HCT116 (cell line): ENCODE measurements at regions not wholly inside any gene's neighbourhood (a gene's known extent, or its start where the extent isn't known, plus 50 kb on each side); places are given as distances from the start of the nearest gene placed in this dataset.

Experiments
- ATAC-seq: fragments of 200-7000 bp; cut with Tn5 transposase; 2 replicates; pipeline ENCODE4 v1.9.1; 2020; ENCODE audit warnings: mild to moderate bottlenecking, moderate library complexity
- BruUV-seq: library from RNA; stranded (reverse); fragments of 400-500 nt; replicated peaks from 2 replicates; lab custom pipeline; 2021; lab: Mats Ljungman, UMichigan
- CTCF ChIA-PET: fragments of 300-600 bp; sonication (Branson Sonifier 250); formaldehyde crosslinking; loops from one replicate; lab custom pipeline; 2021; ENCODE audit warnings: antibody characterized with exemption; lab: Charles Lee
- POLR2A ChIA-PET: fragments of 300-600, 350-600 bp; sonication (Branson Sonifier 250); formaldehyde crosslinking; loops from one replicate; lab custom pipeline; 2021; ENCODE audit warnings: antibody characterized with exemption; lab: Charles Lee
- RAD21 ChIA-PET, 2 experiments: fragments of 300-600 bp; sonication (Branson Sonifier 250); formaldehyde crosslinking; loops; one replicate each; lab custom pipeline; 2023; ENCODE audit warnings: low total read pairs in 2 of 2; ENCODE audit not compliant: uncharacterized antibody in 2 of 2, unreplicated experiment in 2 of 2, low non-redundant PET in 1 of 2; lab: Charles Lee
- DNase-seq: peaks from one replicate; pipeline ENCODE4 v3.0.0-alpha.2; 2010; ENCODE audit warnings: low read depth, low spot score
- H2AFZ ChIP-seq: fragments of 200-600 bp; shearing (Covaris generic), sonication (generic); 2 replicates; pipeline ENCODE4 v1.6.1; 2017; ENCODE audit warnings: low read depth, mixed run types, mixed read lengths, antibody characterized with exemption, low read length; ENCODE audit not compliant: poor library complexity, severe bottlenecking
- H3K27ac ChIP-seq: 2 replicates; pipeline ENCODE4 v1.5.1; 2012; ENCODE audit warnings: low read depth, low read length
- H3K27me3 ChIP-seq: fragments of 200-600 bp; sonication (generic); 2 replicates; pipeline ENCODE4 v1.6.1; 2016; ENCODE audit warnings: mixed run types, low read length, mixed read lengths; ENCODE audit not compliant: insufficient read depth
- H3K36me3 ChIP-seq, 2 experiments: fragments of 200-500 bp in 1 of 2; fragments of 200-600 bp in 1 of 2; sonication (Bioruptor generic) in 1 of 2; sonication (generic) in 1 of 2; 2 replicates each; pipeline versions ENCODE4 v1.5.1 to v1.6.1; 2014 to 2016; ENCODE audit warnings: low read length in 2 of 2, inconsistent platforms in 1 of 2, mixed read lengths in 1 of 2, mixed run types in 1 of 2; ENCODE audit not compliant: insufficient read depth in 2 of 2, control insufficient read depth in 1 of 2
- H3K4me1 ChIP-seq, 2 experiments: fragments of 200-600 bp in 1 of 2; sonication (generic) in 1 of 2; 2 replicates each; pipeline versions ENCODE4 v1.5.1 to v1.6.1; 2012 to 2017; ENCODE audit warnings: low read length in 2 of 2, inconsistent platforms in 1 of 2, mild to moderate bottlenecking in 1 of 2, mixed read lengths in 1 of 2, mixed run types in 1 of 2, moderate library complexity in 1 of 2; ENCODE audit not compliant: insufficient read depth in 2 of 2, control insufficient read depth in 1 of 2
- H3K4me2 ChIP-seq: fragments of 200-600 bp; sonication (generic); 2 replicates; pipeline ENCODE4 v1.6.1; 2017; ENCODE audit warnings: mixed run types, low read length, mixed read lengths
- H3K4me3 ChIP-seq, 2 experiments: fragments of 200-600 bp in 1 of 2; sonication (generic) in 1 of 2; replicated peaks in 1 of 2; 2 replicates each; pipeline ENCODE4 v1.5.1; 2011 to 2016; ENCODE audit warnings: low read length in 2 of 2, control low read depth in 1 of 2, low read depth in 1 of 2, mild to moderate bottlenecking in 1 of 2, mixed read lengths in 1 of 2, mixed run types in 1 of 2
- H3K79me2 ChIP-seq: fragments of 200-600 bp; sonication (generic); 2 replicates; pipeline ENCODE4 v1.6.1; 2017; ENCODE audit warnings: mild to moderate bottlenecking, mixed run types, low read length, moderate library complexity, mixed read lengths; ENCODE audit not compliant: insufficient read depth
- H3K9ac ChIP-seq: fragments of 200-600 bp; sonication (generic); 2 replicates; pipeline ENCODE4 v1.6.1; 2016; ENCODE audit warnings: low read length, mixed read lengths
- H3K9me2 ChIP-seq: fragments of 200-600 bp; sonication (generic), shearing (Covaris generic); 2 replicates; pipeline ENCODE4 v1.6.1; 2017; ENCODE audit warnings: mixed run types, mild to moderate bottlenecking, moderate library complexity; ENCODE audit not compliant: insufficient read depth
- H3K9me3 ChIP-seq, 2 experiments: fragments of 200-500 bp in 1 of 2; fragments of 200-600 bp in 1 of 2; sonication (Bioruptor generic) in 1 of 2; sonication (generic) in 1 of 2; 2 replicates each; pipeline ENCODE4 v1.6.1; 2014 to 2017; ENCODE audit warnings: low read length in 2 of 2, mixed read lengths in 2 of 2, inconsistent platforms in 1 of 2, low read depth in 1 of 2, mild to moderate bottlenecking in 1 of 2, mixed run types in 1 of 2, moderate library complexity in 1 of 2; ENCODE audit not compliant: control insufficient read depth in 1 of 2, insufficient read depth in 1 of 2
- H4K20me1 ChIP-seq: fragments of 200-600 bp; sonication (generic), shearing (Covaris generic); 2 replicates; pipeline ENCODE4 v1.6.1; 2017; ENCODE audit warnings: mixed run types, mild to moderate bottlenecking, moderate library complexity; ENCODE audit not compliant: insufficient read depth
- ATF3 ChIP-seq: IDR thresholded peaks from 2 replicates; pipeline ENCODE4 v1.6.1; 2012
- CBX3 ChIP-seq: IDR thresholded peaks from 2 replicates; pipeline ENCODE4 v1.6.1; 2012; ENCODE audit warnings: low read depth
- CEBPB ChIP-seq: IDR thresholded peaks from 2 replicates; pipeline ENCODE4 v1.6.1; 2012; ENCODE audit warnings: low read depth
- CTCF ChIP-seq, 3 experiments: fragments of 200-600 bp in 1 of 3; sonication (generic) in 1 of 3; IDR thresholded peaks in 2 of 3; conservative IDR thresholded peaks in 1 of 3; 2 replicates each; pipeline ENCODE4 v1.5.1; 2012 to 2017; ENCODE audit warnings: low read depth in 2 of 3, low read length in 2 of 3, antibody characterized with exemption in 1 of 3, borderline replicate concordance in 1 of 3, control low read depth in 1 of 3, mild to moderate bottlenecking in 1 of 3, mixed read lengths in 1 of 3, mixed run types in 1 of 3, moderate library complexity in 1 of 3; ENCODE audit not compliant: insufficient read depth in 1 of 3
- EGR1 ChIP-seq: IDR thresholded peaks from 2 replicates; pipeline ENCODE4 v1.6.1; 2012; ENCODE audit warnings: low read depth
- EZH2 ChIP-seq: fragments of 200-600 bp; sonication (generic); IDR thresholded peaks from 2 replicates; pipeline ENCODE4 v1.6.1; 2017; ENCODE audit warnings: antibody characterized with exemption, mixed run types
- EZH2phosphoT487 ChIP-seq: fragments of 200-600 bp; IDR thresholded peaks from 2 replicates; pipeline ENCODE4 v1.6.1; 2018; ENCODE audit warnings: antibody characterized with exemption, borderline replicate concordance
- FOSL1 ChIP-seq: IDR thresholded peaks from 2 replicates; pipeline ENCODE4 v1.6.1; 2012; ENCODE audit warnings: low read depth
- JUND ChIP-seq: IDR thresholded peaks from 2 replicates; pipeline ENCODE4 v1.6.1; 2012
- MAX ChIP-seq: IDR thresholded peaks from 2 replicates; pipeline ENCODE4 v1.6.1; 2012
- POLR2A ChIP-seq: IDR thresholded peaks from 2 replicates; pipeline ENCODE4 v1.7.0; 2011; ENCODE audit warnings: borderline replicate concordance; ENCODE audit not compliant: insufficient read depth, insufficient read length; ENCODE audit errors: extremely low read depth
- REST ChIP-seq: IDR thresholded peaks from 2 replicates; pipeline ENCODE4 v1.6.1; 2012; ENCODE audit warnings: low read depth
- SIN3A ChIP-seq: IDR thresholded peaks from 2 replicates; pipeline ENCODE4 v1.6.1; 2012; ENCODE audit warnings: low read depth
- SRF ChIP-seq: IDR thresholded peaks from 2 replicates; pipeline ENCODE4 v1.6.1; 2012; ENCODE audit warnings: low read depth
- TCF7L2 ChIP-seq: IDR thresholded peaks from 2 replicates; pipeline ENCODE4 v1.7.0; 2011; ENCODE audit warnings: borderline replicate concordance, inconsistent platforms; ENCODE audit not compliant: insufficient read depth, insufficient read length; ENCODE audit errors: extremely low read depth
- ZBTB33 ChIP-seq: IDR thresholded peaks from 2 replicates; pipeline ENCODE4 v1.6.1; 2011; ENCODE audit warnings: mild to moderate bottlenecking, low read length, moderate library complexity; ENCODE audit not compliant: insufficient replicate concordance; ENCODE audit errors: extremely low read depth
- ZNF274 ChIP-seq: fragments of 200-500 bp; sonication (Bioruptor generic); IDR thresholded peaks from 2 replicates; pipeline ENCODE4 v1.6.1; 2014; ENCODE audit warnings: mild to moderate bottlenecking, low read depth, low read length, inconsistent platforms
- intact Hi-C: fragments of 100-400 bp; cut with micrococcal nuclease; formaldehyde crosslinking; loops from 2 replicates; pipeline ENCODE4 v1.10.0; 2022

DNA sequence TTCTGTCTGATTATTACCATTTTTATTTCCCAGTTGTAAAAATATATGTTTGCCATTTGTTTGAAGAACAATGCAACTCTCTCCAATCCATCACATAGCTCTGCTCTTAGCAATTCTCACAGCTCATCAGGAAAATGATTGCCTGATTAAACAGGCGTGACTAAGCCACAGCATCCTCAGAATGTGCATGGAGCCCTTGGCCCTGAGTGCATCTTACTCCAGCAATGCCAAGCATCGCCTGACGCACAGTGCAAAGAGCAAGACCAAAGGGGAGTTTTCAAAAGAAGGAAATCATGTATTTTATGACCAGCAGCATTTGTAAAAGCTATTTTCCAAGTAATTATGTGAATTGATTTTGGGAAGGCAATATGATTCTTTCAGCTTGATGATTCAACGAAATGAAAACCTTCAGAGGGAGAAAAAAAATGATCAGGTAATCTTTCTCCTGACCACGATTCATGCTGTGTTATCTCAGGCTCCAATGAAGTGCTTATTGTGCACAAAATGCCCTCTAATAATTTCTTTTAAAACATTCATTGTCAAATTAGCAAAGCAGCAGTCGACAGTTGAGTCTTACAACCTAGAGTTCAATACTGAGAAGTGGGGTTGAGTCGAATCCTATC lies 138.0 kb upstream of the FAM9B start:
- DNase-seq (no peak), ATAC-seq (no peak)
- Histone ChIP-seq H2AFZ (no peak overlapping the region), H3K27me3 (no peaks in the 10 kb centered on the region), H3K27ac (no peak overlapping the region), H4K20me1 (no peaks in the 10 kb centered on the region), H3K4me3 (no peak overlapping the region), H3K4me1 (no peaks in the 10 kb centered on the region), H3K36me3 (no peaks in the 10 kb centered on the region), H3K79me2 (no peaks in the 10 kb centered on the region), H3K4me2 (no peak overlapping the region), H3K9me3 (no peaks in the 10 kb centered on the region), H3K9ac (no peak overlapping the region), H3K9me2 (no peaks in the 10 kb centered on the region)
- intact Hi-C loops, result no loop called here
- CTCF ChIA-PET, result no interaction called here
- TF ChIP-seq SRF (no peak), ZBTB33 (no peak), FOSL1 (no peak), EGR1 (no peak), EZH2 (no peak), SIN3A (no peak), CTCF (IDR thresholded peaks at IDR 0.05 in 2 of 3, conservative IDR thresholded peaks at IDR 0.05 in 1 of 3; ENCODE audit: borderline replicate concordance in 1 of 3, insufficient read depth in 1 of 3, low read depth in 2 of 3, low read length in 2 of 3) (no peak), REST (no peak), ZNF274 (no peak), EZH2phosphoT487 (no peak), TCF7L2 (no peak), CEBPB (no peak), CBX3 (no peak), JUND (no peak), ATF3 (no peak), MAX (no peak), POLR2A (no peak)
- BruUV-seq, result no TSS peak
- POLR2A ChIA-PET, result interaction anchor here (1.5 kb wide), 1 partner anchor 291 kb away, joined by 3 read pairs; no protein-coding TSS in a partner anchor
- RAD21 ChIA-PET, result no interaction called here
